Common myeloid progenitor, CD34-positive (primary cell): ENCODE measurements at regions not wholly inside any gene's neighbourhood (a gene's known extent, or its start where the extent isn't known, plus 50 kb on each side); places are given as distances from the start of the nearest gene placed in this dataset.

Experiments
- CTCF ChIA-PET: fragments of 350-600 bp; sonication (Branson Sonifier 250); formaldehyde crosslinking; loops from one replicate; lab custom pipeline; 2021; ENCODE audit warnings: antibody characterized with exemption; lab: Charles Lee
- POLR2A ChIA-PET: fragments of 350-600 bp; sonication (Branson Sonifier 250); formaldehyde crosslinking; loops from one replicate; lab custom pipeline; 2021; ENCODE audit warnings: antibody characterized with exemption; lab: Charles Lee
- DNase-seq, 3 donors: peaks; one replicate each; pipeline versions ENCODE4 v3.0.0 to v3.0.0-alpha.2; 2013
- H3K27ac ChIP-seq, 2 experiments: 1 replicate in 1 of 2; 2 replicates in 1 of 2; pipeline ENCODE4 v1.7.0; 2013; ENCODE audit warnings: inconsistent platforms in 2 of 2, low read length in 2 of 2, mild to moderate bottlenecking in 2 of 2, low read depth in 1 of 2, moderate library complexity in 1 of 2; ENCODE audit not compliant: severe bottlenecking in 2 of 2, insufficient read depth in 1 of 2, poor library complexity in 1 of 2
- H3K27me3 ChIP-seq, 5 experiments: replicated peaks in 2 of 5; 1 replicate in 3 of 5; 2 replicates in 2 of 5; pipeline versions ENCODE4 v1.6.1 to v1.7.0; 2013; ENCODE audit warnings: low read length in 4 of 5, mild to moderate bottlenecking in 2 of 5, moderate library complexity in 2 of 5, inconsistent platforms in 1 of 5; ENCODE audit not compliant: insufficient read depth in 5 of 5, control insufficient read depth in 4 of 5
- H3K36me3 ChIP-seq, 4 experiments: 1 replicate in 2 of 4; 2 replicates in 2 of 4; pipeline versions ENCODE4 v1.6.1 to v1.7.0; 2013; ENCODE audit warnings: low read length in 3 of 4, control low read depth in 1 of 4, mild to moderate bottlenecking in 1 of 4; ENCODE audit not compliant: control insufficient read depth in 4 of 4, insufficient read depth in 4 of 4
- H3K4me1 ChIP-seq, 4 experiments: 1 replicate in 3 of 4; 2 replicates in 1 of 4; pipeline versions ENCODE4 v1.6.1 to v1.7.1; 2013; ENCODE audit warnings: low read length in 3 of 4, mild to moderate bottlenecking in 3 of 4, control low read depth in 1 of 4, inconsistent platforms in 1 of 4, moderate library complexity in 1 of 4; ENCODE audit not compliant: control insufficient read depth in 4 of 4, insufficient read depth in 4 of 4; ENCODE audit errors: control extremely low read depth in 1 of 4
- H3K4me3 ChIP-seq, 7 experiments: 1 replicate in 4 of 7; 2 replicates in 3 of 7; pipeline versions ENCODE4 v1.5.1 to v1.7.0; 2013; ENCODE audit warnings: mild to moderate bottlenecking in 7 of 7, low read length in 6 of 7, moderate library complexity in 6 of 7, inconsistent platforms in 2 of 7, low read depth in 2 of 7, control low read depth in 1 of 7; ENCODE audit not compliant: insufficient read depth in 4 of 7, control insufficient read depth in 1 of 7; ENCODE audit errors: extremely low read depth in 1 of 7
- H3K9me3 ChIP-seq, 5 experiments: 1 replicate in 4 of 5; 2 replicates in 1 of 5; pipeline versions ENCODE4 v1.6.1 to v1.7.1; 2013; ENCODE audit warnings: low read length in 4 of 5, mild to moderate bottlenecking in 2 of 5, inconsistent platforms in 1 of 5, low read depth in 1 of 5, moderate library complexity in 1 of 5; ENCODE audit not compliant: control insufficient read depth in 4 of 5, insufficient read depth in 2 of 5; ENCODE audit errors: control extremely low read depth in 1 of 5
- WGBS: methylation state at CpG from one replicate; pipeline ENCODE4 v1.1.5; 2013; ENCODE audit not compliant: insufficient coverage; 5-methylcytosine and 5-hydroxymethylcytosine counted together

DNA sequence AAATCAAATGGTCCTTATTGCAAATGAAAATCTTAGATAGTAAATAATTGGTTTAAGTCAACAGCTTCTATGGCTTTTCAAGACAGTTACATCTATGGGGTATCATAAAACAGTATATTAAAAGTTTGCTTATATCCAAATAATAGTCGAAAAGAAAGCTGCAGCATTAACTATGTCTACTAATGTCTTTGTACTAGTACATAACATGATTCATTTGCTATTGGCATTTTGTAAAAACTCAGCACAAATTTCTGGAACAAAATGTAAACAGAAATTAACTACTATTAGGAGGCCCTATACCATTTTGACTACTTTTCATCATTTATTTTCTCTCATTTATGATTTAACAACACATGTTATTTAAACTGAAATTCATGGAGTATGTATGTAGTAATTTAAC, 1435.2 kb upstream of the PRR20A start:
- Histone ChIP-seq H3K4me1 (no peaks in the 10 kb centered on the region), H3K27me3 (no peaks in the 10 kb centered on the region), H3K27ac (no peak overlapping the region), H3K36me3 (no peaks in the 10 kb centered on the region), H3K4me3 (no peak overlapping the region), H3K9me3 (no peaks in the 10 kb centered on the region)
- WGBS, result no CpG with 5 or more reads among the region's 1 CpG
- POLR2A ChIA-PET, result no interaction called here
- CTCF ChIA-PET, result no interaction called here
- no peak for DNase-seq

DNA sequence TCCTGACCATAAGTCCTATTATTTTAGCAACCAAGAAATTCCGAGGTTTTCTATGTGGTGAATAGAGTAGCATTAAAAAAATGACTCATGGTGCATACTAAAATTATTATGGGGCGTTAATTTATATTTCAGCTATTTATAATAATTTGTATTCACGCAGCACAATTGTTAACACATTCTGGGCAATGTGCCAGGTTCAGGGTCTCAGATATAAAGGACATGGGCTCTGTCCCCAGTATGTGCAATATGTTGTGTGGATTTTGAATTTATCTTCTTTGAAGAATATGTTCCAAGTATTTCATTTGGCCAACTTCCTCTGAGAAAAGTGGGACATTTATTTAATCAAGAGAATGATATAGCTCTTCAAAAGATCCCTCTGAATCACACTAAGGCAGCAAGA, 1434.7 kb upstream of the PRR20A start:
- no CpG with 5 or more reads among the region's 3 CpGs for WGBS
- POLR2A ChIA-PET, result no interaction called here
- H3K27ac ChIP-seq, result no peak overlapping the region
- H3K4me3 ChIP-seq, result no peak overlapping the region
- H3K27me3 ChIP-seq, result no peaks in the 10 kb centered on the region
- H3K4me1 ChIP-seq, result no peaks in the 10 kb centered on the region
- CTCF ChIA-PET, result no interaction called here
- no peak for DNase-seq
- no peaks in the 10 kb centered on the region for H3K9me3 ChIP-seq
- no peaks in the 10 kb centered on the region for H3K36me3 ChIP-seq

DNA sequence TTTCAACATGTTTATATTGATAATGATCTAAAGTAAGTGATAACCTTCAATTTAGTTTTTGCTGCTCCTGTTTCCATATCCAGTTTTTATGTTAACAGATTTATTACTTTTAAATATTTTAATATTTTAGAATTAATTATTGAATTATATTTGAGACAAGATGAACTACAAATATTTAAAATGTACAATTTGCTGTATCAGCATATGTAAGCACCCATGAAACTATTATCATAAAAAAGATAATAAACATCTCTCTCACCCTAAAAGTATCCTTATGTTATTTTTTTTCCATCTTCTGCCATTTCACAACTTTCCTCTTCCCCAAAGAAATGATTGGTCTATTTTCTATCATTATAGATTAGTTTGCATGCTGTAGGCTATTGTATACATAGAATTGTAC, 1426.6 kb upstream of the PRR20A start:
- no peak overlapping the region for H3K27ac ChIP-seq
- POLR2A ChIA-PET, result no interaction called here

DNA sequence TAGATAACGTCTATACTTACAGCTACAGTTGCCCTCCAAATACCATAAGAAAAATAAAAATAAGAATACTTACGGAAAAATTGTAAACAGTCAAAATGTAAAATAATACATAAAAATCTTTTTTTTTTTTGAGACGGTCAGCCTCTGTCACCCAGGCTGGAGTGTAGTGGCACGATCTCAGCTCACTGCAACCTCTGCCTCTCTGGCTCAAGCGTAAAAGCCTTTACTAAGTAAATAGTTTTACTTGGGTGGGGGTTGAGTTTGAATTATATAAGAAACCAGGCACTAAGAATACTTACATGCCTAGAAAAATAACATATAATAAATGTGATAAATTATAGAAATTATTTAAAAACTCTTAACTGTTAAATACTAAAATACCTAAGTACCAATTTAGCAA, 1413.0 kb upstream of the PRR20A start:
- POLR2A ChIA-PET, result no interaction called here
- Histone ChIP-seq H3K9me3 (no peaks in the 10 kb centered on the region), H3K4me1 (no peaks in the 10 kb centered on the region), H3K27ac (no peak overlapping the region), H3K36me3 (no peaks in the 10 kb centered on the region), H3K4me3 (no peak overlapping the region), H3K27me3 (no peaks in the 10 kb centered on the region)
- no peak for DNase-seq
- WGBS, result no CpG with 5 or more reads among the region's 5 CpGs
- CTCF ChIA-PET, result no interaction called here

More for the DNA sequence above, 1426.6 kb upstream of the PRR20A start:
- Histone ChIP-seq H3K36me3 (no peaks in the 10 kb centered on the region), H3K27me3 (no peaks in the 10 kb centered on the region), H3K4me3 (no peak overlapping the region), H3K9me3 (no peaks in the 10 kb centered on the region), H3K4me1 (no peaks in the 10 kb centered on the region)
- no peak for DNase-seq
- CTCF ChIA-PET, result no interaction called here

DNA sequence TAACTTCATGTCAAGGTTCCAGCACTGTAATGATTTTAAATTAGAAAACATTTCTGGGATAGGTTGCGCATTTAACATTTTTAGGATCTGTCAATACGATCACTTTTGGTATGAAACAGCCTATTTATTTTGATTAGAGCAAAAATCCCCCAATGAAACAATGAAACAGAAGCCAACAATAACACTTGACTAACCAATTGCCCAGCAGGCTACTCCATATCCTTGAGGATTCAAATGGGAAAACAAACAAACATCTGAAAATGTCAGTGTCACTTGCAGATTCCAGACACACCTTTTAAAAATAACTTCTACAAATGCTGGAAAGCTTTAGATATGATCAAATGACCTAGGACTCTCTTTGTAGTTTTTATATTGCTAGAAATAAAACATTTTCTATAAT, 1412.5 kb upstream of the PRR20A start:
- H3K27ac ChIP-seq, result no peak overlapping the region
- POLR2A ChIA-PET, result no interaction called here
- WGBS, result 83% methylated on average over 1 of the region's 2 CpGs
- H3K4me1 ChIP-seq, result no peaks in the 10 kb centered on the region
- H3K4me3 ChIP-seq, result no peak overlapping the region
- no peaks in the 10 kb centered on the region for H3K36me3 ChIP-seq
- CTCF ChIA-PET, result no interaction called here
- H3K9me3 ChIP-seq, result no peaks in the 10 kb centered on the region
- no peak for DNase-seq
- H3K27me3 ChIP-seq, result no peaks in the 10 kb centered on the region

DNA sequence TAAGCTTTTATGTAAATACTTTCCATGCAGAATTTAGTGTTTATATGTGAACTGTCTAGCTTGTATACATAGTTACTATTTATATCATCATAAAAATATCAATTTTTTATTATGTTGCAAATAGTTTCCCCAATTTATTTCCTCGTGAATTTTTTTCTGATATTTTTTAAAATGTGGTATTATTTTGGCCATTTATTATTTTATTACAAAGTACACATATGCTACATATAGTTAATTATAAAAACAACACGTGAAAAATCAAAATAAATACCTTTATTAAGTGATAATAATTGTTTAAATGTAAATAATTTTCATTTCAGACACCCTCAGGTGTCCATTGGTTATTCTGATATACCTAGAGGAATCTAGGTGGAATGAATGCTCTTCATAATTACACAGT, 1394.9 kb upstream of the PRR20A start:
- Histone ChIP-seq H3K36me3 (no peaks in the 10 kb centered on the region), H3K4me1 (no peaks in the 10 kb centered on the region), H3K9me3 (no peaks in the 10 kb centered on the region), H3K4me3 (no peak overlapping the region), H3K27me3 (no peaks in the 10 kb centered on the region), H3K27ac (no peak overlapping the region)
- DNase-seq, result no peak
- no CpG with 5 or more reads among the region's 2 CpGs for WGBS
- CTCF ChIA-PET, result no interaction called here
- POLR2A ChIA-PET, result no interaction called here

DNA sequence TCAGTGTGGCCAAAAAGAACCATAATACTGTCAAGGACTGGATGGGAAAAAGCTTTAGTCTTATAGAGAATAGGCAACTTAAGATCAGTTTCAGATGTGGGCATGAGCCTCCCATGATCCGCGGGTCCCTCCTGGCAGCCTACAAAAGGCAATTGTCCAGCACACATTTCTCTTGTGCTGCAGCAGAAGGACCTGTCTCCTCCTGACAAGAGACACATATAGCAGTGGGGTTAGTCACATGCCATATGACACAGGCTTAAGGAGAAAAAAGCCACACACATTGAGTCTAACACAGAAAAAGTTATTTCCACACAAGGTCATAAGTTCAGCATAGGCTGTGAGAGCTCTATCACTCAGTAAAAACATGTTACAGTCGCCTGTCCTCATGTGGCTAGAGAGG, 1378.7 kb upstream of the PRR20A start:
- H3K4me1 ChIP-seq, result no peaks in the 10 kb centered on the region
- H3K36me3 ChIP-seq, result no peaks in the 10 kb centered on the region
- ChIA-PET POLR2A (no interaction called here), CTCF (no interaction called here)
- H3K9me3 ChIP-seq, result no peaks in the 10 kb centered on the region
- H3K4me3 ChIP-seq, result no peak overlapping the region
- 95% methylated on average over 2 of the region's 3 CpGs for WGBS
- no peak for DNase-seq
- no peaks in the 10 kb centered on the region for H3K27me3 ChIP-seq
- no peak overlapping the region for H3K27ac ChIP-seq
